GM06990 (cell line): ENCODE measurements at regions not wholly inside any gene's neighbourhood (a gene's known extent, or its start where the extent isn't known, plus 50 kb on each side); places are given as distances from the start of the nearest gene placed in this dataset.

Experiments used
- DNase-seq: peaks from one replicate; pipeline ENCODE4 v3.0.0-alpha.2; 2011; ENCODE audit not compliant: insufficient read length; ENCODE audit errors: extremely low read depth
- H3K27me3 ChIP-seq: replicated peaks from 2 replicates; pipeline ENCODE4 v1.6.0; 2011; ENCODE audit warnings: low read length; ENCODE audit not compliant: control insufficient read depth, insufficient read depth
- H3K36me3 ChIP-seq: 2 replicates; pipeline ENCODE4 v1.5.1; 2011; ENCODE audit warnings: low read length; ENCODE audit not compliant: control insufficient read depth, insufficient read depth
- H3K4me3 ChIP-seq: replicated peaks from 2 replicates; pipeline ENCODE4 v1.5.1; 2011; ENCODE audit warnings: low read depth, mild to moderate bottlenecking, control low read depth, low read length
- CTCF ChIP-seq: IDR thresholded peaks from 2 replicates; pipeline ENCODE4 v1.5.1; 2011; ENCODE audit warnings: low read length, control low read depth, mild to moderate bottlenecking, inconsistent platforms; ENCODE audit not compliant: insufficient read depth, poor library complexity, severe bottlenecking

- Histone ChIP-seq H3K4me3 (no peak overlapping the region), H3K27me3 (no peaks in the 10 kb centered on the region), H3K36me3 (no peaks in the 10 kb centered on the region)
- no peak for DNase-seq
- TF ChIP-seq CTCF: no peak
Measured at GRCh38 chr20:61041481-61041880, 210.6 kb upstream of the CDH4 start.

DNA sequence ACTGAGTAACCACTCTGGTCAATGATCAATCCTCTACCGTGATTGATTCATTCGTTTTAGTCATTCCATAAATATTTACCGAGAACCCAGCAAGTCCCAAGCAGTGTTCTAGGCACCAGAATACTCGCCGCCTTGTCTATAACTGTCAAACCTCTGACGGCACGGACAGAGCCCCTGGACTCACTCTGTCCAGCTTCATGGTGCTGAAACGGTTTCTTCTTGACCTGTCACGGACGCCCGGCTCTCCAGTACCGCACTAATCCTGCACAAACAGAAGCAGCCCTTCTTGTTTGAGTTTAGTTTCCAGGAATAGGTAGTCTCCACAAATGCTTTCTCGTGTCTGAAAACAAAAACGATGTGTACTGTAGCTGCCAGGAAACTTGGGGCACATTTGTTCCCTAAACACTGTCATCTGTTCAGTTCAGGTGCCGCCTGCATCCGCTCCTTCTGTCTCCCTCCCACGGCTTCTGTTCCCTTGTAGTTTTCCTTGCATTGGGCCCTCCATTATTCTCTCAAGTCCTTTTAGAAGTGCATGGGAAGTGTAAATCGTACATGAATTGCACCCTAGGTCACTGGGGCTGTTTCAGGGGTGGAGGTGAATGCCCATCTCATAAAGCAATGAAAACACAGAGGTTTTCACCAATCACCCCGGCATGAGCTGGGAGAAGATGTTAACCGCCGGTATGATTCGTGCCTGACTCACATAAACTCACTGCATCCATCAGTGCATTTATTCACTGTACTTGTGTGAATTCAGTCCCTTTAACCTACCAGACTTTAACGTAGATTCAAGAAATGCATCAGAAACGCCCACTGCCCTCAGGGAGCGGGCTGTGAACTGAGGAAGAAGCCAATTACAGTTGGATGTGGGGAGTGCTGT lies 209.3 kb upstream of the CDH4 start:
- DNase-seq: no peak
- Histone ChIP-seq H3K27me3 (no peaks in the 10 kb centered on the region), H3K36me3 (no peaks in the 10 kb centered on the region), H3K4me3 (no peak overlapping the region)
- TF ChIP-seq CTCF: no peak

DNA sequence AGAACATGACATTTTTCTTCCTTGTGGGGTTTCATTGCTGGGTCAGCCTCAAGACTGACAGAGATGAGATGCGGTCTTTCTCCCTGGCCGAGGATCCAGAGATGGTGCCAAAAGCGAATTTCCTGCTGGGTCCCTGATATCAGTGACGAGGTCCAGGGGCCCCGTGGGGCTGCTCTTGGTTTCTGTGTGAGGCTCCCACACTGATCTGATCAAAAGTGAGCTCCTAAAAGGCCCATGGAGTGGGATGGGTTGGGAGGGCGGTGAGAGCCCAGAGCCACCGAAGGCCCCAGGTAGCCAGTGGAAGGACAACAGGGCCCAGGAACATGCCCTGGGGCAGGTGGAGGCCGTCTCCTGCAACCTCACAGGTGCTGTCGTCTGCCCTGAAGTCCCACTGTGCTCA lies 208.4 kb upstream of the CDH4 start:
- no peak for DNase-seq
- Histone ChIP-seq H3K36me3 (no peaks in the 10 kb centered on the region), H3K27me3 (no peaks in the 10 kb centered on the region), H3K4me3 (no peak overlapping the region)
- no peak for TF ChIP-seq CTCF

DNA sequence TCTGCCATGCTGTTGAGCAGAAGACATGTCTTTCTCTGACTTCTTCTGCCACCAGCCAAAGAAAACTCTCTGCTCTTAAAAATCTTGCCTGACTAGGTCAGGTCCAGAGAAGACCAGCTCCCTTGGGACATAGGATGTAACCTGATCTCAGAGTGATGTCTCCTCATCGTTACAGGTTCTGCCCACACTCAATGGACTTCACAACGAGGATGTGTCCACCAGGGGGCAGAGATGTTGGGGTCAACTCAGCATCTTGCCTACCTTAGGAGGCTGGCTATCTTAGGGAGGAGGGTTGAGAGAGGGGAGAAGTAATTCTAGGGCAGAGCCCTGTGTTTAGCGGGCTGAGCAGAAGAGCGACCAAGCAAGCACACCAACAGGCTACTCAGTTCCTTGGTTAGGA lies 207.6 kb upstream of the CDH4 start:
- Histone ChIP-seq H3K4me3 (no peak overlapping the region), H3K27me3 (no peaks in the 10 kb centered on the region), H3K36me3 (no peaks in the 10 kb centered on the region)
- TF ChIP-seq CTCF: no peak
- DNase-seq: no peak

GRCh38 chr20:61045091-61045490 lies 207.0 kb upstream of the CDH4 start:
- no peaks in the 10 kb centered on the region for H3K36me3 ChIP-seq
- no peak overlapping the region for H3K4me3 ChIP-seq
- no peaks in the 10 kb centered on the region for H3K27me3 ChIP-seq
- no peak for DNase-seq
- no peak for TF ChIP-seq CTCF
